ENCODE measurements at regions not wholly inside any gene's neighbourhood (a gene's known extent, or its start where the extent isn't known, plus 50 kb on each side); places are given as distances from the start of the nearest gene placed in this dataset.
"Not testable (repeated sequence)": the region's sequence is repeated elsewhere in the genome, so short reads cannot be mapped to it uniquely, and the experiment has no call there.

GRCh38 chr19:28715157-28715556 is 497.8 kb downstream of the UQCRFS1 start:
- no peak for DNase-seq

- no peak for DNase-seq
Measured at GRCh38 chr19:28711411-28711810, 501.5 kb downstream of the UQCRFS1 start.

DNA sequence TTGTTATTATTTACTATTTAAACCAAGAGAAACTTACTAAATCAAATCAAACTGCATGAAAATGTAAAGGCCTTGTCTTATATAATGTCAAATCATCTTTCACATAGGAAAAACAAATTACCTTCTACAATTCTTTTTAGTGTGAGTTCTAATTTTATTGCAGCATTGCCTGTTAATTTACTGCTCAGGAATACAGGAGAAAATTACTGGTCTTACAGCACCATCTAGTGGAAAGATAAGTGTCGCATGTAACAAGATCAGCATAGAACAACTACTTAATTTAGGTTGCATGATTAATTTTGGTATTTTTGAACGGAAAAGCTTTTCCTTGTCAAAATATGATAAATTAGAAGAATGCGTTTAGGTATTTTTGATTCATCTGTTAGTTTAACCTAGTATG is 502.7 kb downstream of the UQCRFS1 start:
- peak; percentile 39 for DNase-seq

DNA sequence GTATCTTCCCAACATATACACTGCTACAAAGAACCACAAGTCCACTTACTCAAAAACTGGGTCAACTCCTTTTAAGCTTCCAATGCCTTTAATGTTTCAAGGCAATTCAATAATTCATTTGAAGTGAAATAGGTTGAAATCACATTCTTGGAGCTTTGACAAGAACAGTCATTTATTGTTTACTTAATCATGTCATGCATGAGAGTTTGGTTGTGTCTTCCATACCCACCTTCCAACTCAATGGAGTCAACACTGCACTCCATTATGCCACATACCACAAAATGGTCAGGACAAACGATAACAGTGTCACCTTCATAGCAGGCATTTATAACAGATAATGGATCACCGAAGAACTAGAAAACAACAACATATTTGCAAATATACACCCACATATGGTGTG is 506.3 kb downstream of the UQCRFS1 start:
- no peak for DNase-seq

DNA sequence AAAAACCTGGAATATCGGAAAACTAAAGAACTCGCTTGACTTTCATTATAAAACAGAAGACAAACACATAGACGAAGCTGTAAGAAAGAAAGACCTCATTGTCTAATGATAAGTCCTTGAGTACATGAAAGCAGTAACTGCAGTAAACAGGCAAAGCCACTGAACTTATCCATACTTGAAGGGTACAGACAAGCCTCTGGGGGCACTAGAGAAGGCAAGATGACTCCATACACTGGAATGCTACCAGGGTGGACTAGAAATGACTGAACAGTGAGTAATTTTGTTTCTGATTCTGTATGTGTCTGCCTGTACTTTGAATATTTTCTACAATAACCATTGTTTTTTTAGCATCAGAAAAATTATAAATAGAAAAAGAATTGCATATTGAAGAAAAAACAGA is 507.9 kb downstream of the UQCRFS1 start:
- no peak for DNase-seq

GRCh38 chr19:28703400-28703956 is 509.5 kb downstream of the UQCRFS1 start:
- no peak for DNase-seq

DNA sequence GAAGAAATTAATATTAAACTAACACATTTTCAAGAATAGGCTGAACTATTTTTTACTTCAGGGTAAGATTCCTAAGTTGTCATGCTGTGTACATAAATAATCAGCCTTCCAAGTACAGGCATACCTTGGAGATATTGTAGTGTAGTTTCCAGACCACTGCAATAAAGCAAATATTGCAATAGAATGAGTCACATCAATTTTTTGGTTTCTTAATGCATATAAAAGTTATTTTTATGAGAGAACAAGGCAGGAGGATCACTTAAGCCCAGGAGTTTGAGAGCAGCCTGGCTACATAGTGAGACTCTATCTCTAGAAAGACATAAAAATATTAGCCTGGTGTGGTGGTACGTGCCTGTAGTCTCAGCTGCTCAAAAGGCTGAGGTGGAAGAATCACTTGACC is 511.5 kb downstream of the UQCRFS1 start:
- DNase-seq = no peak

DNA sequence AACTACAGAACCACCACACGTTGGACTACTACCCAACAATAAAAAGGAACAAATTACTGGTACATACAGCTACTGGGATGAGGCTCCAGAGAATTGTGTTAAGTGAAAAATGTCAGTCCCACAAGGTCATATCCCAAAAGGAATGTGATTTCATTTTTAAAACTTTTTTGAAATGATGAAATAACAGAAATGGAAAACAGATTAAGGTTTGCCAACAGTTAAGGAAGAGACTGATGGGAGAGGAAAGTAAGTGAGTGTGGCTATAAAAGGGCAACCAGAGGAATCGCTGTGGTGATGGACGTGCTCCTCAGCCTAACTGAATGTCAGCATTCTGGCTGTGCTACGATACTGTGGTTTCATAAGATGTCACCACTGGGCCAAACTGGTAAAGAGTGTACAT is 512.8 kb downstream of the UQCRFS1 start:
- no peak for DNase-seq

GRCh38 chr19:28697308-28697707 is 515.6 kb downstream of the UQCRFS1 start:
- no peak for DNase-seq

GRCh38 chr19:28694812-28695211 is 518.1 kb downstream of the UQCRFS1 start:
- no peak for DNase-seq

DNA sequence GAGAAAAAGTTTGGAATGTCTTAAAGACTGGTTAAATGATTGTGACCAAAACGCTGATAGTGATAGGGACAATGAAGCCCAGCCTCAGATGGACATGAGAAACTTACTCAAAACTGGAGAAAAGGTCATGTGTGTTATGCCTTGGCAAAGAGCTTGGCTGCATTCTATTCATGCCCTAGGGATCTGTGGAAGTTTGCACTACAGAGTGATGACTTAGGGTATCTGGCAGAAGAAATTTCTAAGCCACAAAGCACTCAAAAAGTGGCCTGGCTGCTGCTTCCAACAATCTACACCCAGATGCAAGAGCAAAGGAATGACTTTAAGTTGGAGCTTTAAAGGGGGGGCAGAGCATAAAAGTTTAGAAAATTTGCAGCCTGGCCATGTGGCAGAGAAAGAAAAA is 521.3 kb downstream of the UQCRFS1 start:
- no peak for DNase-seq

DNA sequence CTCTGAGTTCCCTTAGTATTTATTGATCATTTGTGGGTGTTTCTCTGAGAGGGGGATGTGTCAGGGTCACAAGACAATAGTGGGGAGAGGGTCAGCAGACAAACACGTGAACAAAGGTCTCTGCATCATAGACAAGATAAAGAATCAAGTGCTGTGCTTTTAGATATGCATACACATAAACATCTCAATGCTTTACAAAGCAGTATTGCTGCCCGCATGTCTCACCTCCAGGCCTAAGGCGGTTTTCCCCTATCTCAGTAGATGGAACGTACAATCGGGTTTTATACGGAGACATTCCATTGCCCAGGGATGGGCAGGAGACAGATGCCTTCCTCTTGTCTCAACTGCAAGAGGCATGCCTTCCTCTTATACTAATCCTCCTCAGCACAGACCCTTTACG is 523.5 kb downstream of the UQCRFS1 start:
- not testable (repeated sequence) for DNase-seq

- DNase-seq = no peak
Measured at GRCh38 chr19:28687296-28687695, 525.7 kb downstream of the UQCRFS1 start.

GRCh38 chr19:28686756-28687155 is 526.2 kb downstream of the UQCRFS1 start:
- no peak for DNase-seq

DNA sequence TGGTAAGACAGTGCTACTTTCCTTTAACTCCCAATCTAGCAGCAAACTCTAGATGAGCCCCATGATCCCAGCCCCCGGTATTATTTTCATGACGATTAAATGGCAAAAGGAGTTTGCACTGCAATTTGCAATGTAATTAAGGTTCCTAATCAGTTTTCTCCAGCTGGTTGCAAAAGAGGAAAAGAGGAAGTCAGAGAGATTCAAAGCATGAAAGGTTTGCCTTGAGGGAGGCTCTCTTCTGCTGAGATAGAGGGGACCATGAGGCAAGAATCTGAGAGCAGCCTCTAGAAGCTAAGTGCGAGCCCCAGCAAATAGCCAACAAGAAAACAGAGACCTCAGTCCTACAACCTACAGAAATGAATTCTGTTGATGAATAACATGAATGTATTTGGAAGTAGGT is 527.1 kb downstream of the UQCRFS1 start:
- no peak for DNase-seq

- not testable (repeated sequence) for DNase-seq
Measured at GRCh38 chr19:28685077-28685476, 527.9 kb downstream of the UQCRFS1 start.

GRCh38 chr19:28680111-28680510 is 532.8 kb downstream of the UQCRFS1 start:
- DNase-seq = no peak

DNA sequence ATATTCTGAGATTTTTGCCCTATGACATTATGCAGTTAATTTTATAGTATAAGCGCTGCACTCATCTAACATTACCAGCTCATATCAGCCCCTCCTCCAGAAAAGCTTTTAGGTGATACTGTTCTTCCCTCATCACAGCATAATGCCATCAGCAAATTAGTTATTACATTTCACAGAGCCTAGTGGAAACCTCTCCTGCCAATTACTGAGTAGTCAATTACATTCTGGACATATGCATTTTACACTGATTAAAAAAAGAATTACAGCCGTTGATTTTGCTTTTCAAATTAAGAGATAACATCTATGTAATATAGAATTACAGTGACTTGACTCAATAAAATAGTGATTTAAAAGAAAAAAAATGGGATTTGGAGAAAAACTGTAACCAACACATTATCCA is 542.1 kb downstream of the UQCRFS1 start:
- no peak for DNase-seq

DNA sequence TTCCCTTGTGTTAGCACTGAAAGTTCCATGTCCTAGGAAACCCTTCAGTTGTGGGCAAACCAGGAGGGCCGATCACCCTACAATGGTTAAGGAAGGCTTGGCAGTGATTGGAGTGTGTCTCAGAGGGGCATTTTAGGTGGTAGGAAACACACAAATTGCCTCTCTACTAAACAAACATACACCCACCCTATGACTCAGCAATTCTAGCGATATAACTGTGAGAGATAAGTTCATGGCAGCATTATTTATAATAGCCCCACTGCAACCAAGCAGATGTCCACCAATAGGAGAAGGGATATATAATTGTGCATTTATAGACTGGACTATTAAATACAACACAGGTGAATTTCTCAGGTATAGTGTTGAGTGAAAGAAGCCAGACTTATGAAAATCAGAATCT is 543.1 kb downstream of the UQCRFS1 start:
- DNase-seq = no peak

DNA sequence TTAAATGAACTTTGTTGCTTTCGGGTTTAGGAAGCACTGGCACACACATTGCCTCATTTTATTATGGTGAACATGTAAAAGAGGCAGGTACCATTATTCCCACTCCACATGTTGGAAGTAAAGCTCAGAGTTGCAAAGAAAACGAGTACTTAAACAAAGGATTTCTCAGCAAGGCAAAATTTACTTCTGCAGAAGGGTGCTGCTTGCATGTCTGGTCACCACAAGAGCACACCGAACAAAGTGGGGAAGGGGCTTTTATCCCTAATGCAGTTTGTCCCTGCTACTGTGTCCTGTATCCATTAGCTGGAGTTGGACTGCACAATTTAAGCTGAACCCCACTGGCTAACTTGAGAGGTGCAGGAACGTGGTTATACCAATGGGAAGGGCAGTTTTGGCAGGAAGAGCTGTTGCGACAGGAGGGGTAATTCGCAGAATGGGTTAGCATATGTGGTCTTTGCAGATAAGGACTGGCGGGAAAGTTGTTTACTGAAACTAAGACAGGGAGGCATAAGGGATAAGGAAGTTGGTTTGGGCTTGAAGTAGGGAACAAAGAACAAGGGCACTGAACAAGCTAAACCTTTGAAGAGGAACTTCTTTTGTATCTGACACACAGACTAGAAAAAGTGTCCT is 545.5 kb downstream of the UQCRFS1 start:
- DNase-seq = no peak

DNA sequence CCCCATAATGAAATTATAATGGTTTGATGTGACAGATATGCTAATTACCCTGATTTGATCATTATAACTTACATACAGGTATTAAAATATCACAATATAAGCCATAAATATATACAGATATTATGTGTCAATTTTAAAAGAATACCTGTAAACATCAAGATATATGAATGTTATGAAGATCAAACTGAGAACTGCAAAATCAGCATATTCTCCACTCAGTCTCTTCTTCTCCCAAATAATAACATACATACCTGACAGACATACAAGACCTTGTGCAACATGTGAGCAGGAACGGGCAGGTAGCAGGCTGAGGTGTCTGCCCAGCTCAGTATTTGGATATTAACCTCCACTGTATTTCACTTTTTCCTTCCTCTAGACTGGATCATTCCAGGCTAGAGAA is 547.2 kb downstream of the UQCRFS1 start:
- no peak for DNase-seq

DNA sequence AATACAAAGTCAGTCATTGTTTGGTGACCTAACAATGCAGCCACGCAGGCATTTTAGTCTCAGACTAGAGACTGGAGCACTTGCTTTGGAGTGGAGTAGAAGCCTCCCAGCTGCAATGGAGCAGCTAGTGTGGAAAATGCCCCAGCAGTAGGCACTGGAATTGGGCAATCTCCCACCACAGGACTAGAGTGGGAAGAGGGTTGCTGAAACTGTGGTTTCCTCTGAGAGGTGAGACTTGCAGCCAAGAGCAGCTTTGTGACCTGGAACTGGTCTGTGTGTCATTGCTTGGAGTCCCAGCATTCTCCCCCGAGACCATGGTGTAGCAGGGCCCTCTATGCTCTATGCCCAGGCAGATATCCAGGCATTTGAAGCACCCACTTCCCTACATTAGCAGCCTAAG is 556.3 kb downstream of the UQCRFS1 start:
- no peak for DNase-seq

DNA sequence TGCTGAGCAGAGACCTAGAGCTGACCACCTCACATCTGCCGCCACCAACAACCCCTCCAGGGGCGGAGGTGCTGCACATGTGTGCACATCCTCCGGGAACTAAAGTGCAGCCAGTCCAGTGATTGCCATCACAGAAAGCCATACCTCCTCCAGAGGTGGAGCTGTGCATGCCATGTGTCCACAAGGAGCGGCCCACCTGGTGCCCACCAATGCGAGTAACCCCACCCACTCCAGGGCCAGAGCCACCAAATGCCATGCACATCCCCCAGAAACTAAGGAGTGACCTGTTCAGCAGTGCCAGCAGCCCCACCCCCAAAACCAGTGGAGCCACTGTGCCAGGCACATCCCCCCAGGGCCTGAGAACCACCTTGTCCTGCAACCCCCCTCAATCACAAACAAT is 557.9 kb downstream of the UQCRFS1 start:
- no peak for DNase-seq

DNA sequence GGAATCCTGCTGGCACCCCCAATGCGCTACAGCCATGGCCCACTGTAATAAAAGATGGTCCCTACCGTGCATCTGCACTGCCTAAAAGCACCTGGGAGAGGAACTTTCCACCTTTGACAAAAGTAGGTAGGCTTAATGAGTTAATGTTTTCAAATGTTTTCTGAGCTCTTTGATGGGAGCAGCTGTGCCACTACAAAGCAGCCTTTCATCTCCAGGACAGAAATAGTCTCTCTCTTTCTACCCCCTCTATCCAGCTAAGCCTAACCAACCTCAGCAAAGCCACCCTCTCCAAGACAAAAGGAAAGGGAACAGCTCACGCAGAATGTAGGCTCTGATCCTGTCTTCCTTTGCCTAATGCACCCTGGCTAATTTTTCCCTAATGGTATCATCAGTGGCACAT is 560.2 kb downstream of the UQCRFS1 start:
- DNase-seq = no peak

DNA sequence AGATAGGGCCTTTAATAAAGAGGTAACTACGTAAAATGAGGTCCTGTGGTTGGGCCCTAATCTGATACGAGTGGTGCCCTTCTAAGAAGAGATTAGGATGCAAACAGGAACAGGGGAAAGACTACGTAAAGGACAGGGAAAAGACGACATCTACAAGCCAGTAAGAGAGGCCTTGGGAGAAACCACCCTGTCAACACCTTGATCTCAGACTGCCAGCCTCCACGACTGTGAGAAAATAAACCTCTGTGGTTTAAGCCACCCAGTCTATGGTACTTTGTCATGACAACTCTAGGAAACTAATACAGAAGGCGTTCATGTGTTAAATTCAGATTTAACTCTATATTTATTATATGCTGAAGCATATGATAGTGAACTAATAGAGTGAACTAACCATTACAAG is 566.3 kb downstream of the UQCRFS1 start:
- no peak for DNase-seq

All from DMS 273 treated with DMSO at 0.1 percent for 48 hours (cell line).